Caco-2 (cell line): ENCODE measurements at regions not wholly inside any gene's neighbourhood (a gene's known extent, or its start where the extent isn't known, plus 50 kb on each side); places are given as distances from the start of the nearest gene placed in this dataset.
A peak's percentile ranks its signal among the peaks of the same experiment; 100 is the strongest.

Experiments used
- BruUV-seq: library from RNA; stranded (reverse); fragments of 400-500 nt; replicated peaks from 2 replicates; lab custom pipeline; 2021; lab: Mats Ljungman, UMichigan
- CTCF ChIA-PET: fragments of 300-600 bp; sonication (Branson Sonifier 250); formaldehyde crosslinking; loops from one replicate; lab custom pipeline; 2022; ENCODE audit warnings: antibody characterized with exemption; lab: Charles Lee
- POLR2A ChIA-PET: fragments of 300-600 bp; sonication (Branson Sonifier 250); formaldehyde crosslinking; loops from one replicate; lab custom pipeline; 2022; ENCODE audit warnings: antibody characterized with exemption; lab: Charles Lee
- DNase-seq, 2 experiments: peaks; one replicate each; pipeline versions ENCODE4 v3.0.0 to v3.0.0-alpha.2; 2020 to 2022
- H3K27me3 ChIP-seq: replicated peaks from 2 replicates; pipeline ENCODE4 v1.6.0; 2011; ENCODE audit warnings: low read length; ENCODE audit not compliant: control insufficient read depth, insufficient read depth
- H3K36me3 ChIP-seq: 2 replicates; pipeline ENCODE4 v1.5.1; 2011; ENCODE audit warnings: low read length; ENCODE audit not compliant: control insufficient read depth, insufficient read depth
- H3K4me1 ChIP-seq: fragments of 250-450 bp; sonication (Bioruptor Pico); 2 replicates; pipeline ENCODE4 v1.5.1; 2020; ENCODE audit warnings: mild to moderate bottlenecking
- H3K4me3 ChIP-seq: 2 replicates; pipeline ENCODE4 v1.5.1; 2011; ENCODE audit warnings: low read depth, mild to moderate bottlenecking, control low read depth, low read length
- H3K9me3 ChIP-seq: fragments of 250-450 bp; sonication (Bioruptor Pico); 2 replicates; pipeline ENCODE4 v1.5.1; 2020; ENCODE audit warnings: mild to moderate bottlenecking, moderate library complexity
- H3K27ac Mint-ChIP-seq: one replicate; pipeline ENCODE4 v1.8.0; 2022; ENCODE audit warnings: mixed read lengths; ENCODE audit not compliant: unreplicated experiment
- H3K27me3 Mint-ChIP-seq: one replicate; pipeline ENCODE4 v1.8.0; 2022; ENCODE audit warnings: mixed read lengths; ENCODE audit not compliant: insufficient read depth, unreplicated experiment
- H3K36me3 Mint-ChIP-seq: one replicate; pipeline ENCODE4 v1.8.0; 2022; ENCODE audit warnings: mild to moderate bottlenecking, mixed read lengths; ENCODE audit not compliant: insufficient read depth, unreplicated experiment
- H3K4me1 Mint-ChIP-seq: one replicate; pipeline ENCODE4 v1.8.0; 2022; ENCODE audit warnings: low read depth, mixed read lengths; ENCODE audit not compliant: unreplicated experiment
- H3K4me3 Mint-ChIP-seq: one replicate; pipeline ENCODE4 v1.8.0; 2022; ENCODE audit warnings: mild to moderate bottlenecking, moderate library complexity, mixed read lengths; ENCODE audit not compliant: unreplicated experiment
- H3K9me3 Mint-ChIP-seq: one replicate; pipeline ENCODE4 v1.8.0; 2022; ENCODE audit warnings: mixed read lengths; ENCODE audit not compliant: unreplicated experiment
- intact Hi-C: fragments of 100-400 bp; cut with micrococcal nuclease; formaldehyde crosslinking; loops from one replicate; pipeline ENCODE4 v1.10.0; 2022; ENCODE audit not compliant: unreplicated experiment
- TF ChIP-seq, protein P1 (sequence below), 2 experiments: fragments of 200-600 bp in 1 of 2; IDR thresholded peaks; 1 replicate in 1 of 2; 2 replicates in 1 of 2; pipeline versions ENCODE4 v1.5.1 to v1.8.0; 2011 to 2022; ENCODE audit warnings: antibody characterized with exemption in 1 of 2, control low read depth in 1 of 2, inconsistent platforms in 1 of 2, low read depth in 1 of 2, low read length in 1 of 2, mild to moderate bottlenecking in 1 of 2, moderate library complexity in 1 of 2; ENCODE audit not compliant: insufficient read depth in 1 of 2, severe bottlenecking in 1 of 2, unreplicated experiment in 1 of 2

DNA sequence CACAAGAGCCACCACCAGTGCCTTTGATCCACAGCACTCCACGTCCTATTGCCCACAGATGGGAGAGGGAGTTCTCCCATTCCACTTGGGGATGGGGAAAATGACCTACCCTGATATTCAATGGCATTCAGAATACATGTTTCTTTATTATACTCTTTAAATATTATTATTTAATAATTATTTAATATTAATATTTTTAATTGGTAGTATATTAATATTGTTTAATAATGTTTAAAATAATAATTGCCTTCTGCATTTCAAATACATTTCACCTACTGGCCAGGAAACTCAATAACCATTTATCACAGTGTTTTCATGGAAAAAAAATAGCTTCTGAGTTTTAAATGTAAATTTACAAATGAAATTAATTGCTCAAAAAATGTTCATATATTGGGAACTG, 127.4 kb upstream of the G2E3 start:
- Histone ChIP-seq H3K9me3 (no peaks in the 10 kb centered on the region), H3K4me3 (no peak overlapping the region), H3K36me3 (no peaks in the 10 kb centered on the region), H3K4me1 (no peaks in the 10 kb centered on the region), H3K27me3 (no peaks in the 10 kb centered on the region)
- BruUV-seq, result no TSS peak
- DNase-seq, result no peak
- Mint-ChIP-seq H3K27me3 (no peaks in the 10 kb centered on the region), H3K4me3 (no peak overlapping the region), H3K4me1 (peaks cover 10% of the 10 kb centered on the region), H3K36me3 (no peaks in the 10 kb centered on the region), H3K27ac (no peak overlapping the region), H3K9me3 (no peaks in the 10 kb centered on the region)
- ChIA-PET POLR2A (no interaction called here), CTCF (no interaction called here)
- TF ChIP-seq, protein P1, sequence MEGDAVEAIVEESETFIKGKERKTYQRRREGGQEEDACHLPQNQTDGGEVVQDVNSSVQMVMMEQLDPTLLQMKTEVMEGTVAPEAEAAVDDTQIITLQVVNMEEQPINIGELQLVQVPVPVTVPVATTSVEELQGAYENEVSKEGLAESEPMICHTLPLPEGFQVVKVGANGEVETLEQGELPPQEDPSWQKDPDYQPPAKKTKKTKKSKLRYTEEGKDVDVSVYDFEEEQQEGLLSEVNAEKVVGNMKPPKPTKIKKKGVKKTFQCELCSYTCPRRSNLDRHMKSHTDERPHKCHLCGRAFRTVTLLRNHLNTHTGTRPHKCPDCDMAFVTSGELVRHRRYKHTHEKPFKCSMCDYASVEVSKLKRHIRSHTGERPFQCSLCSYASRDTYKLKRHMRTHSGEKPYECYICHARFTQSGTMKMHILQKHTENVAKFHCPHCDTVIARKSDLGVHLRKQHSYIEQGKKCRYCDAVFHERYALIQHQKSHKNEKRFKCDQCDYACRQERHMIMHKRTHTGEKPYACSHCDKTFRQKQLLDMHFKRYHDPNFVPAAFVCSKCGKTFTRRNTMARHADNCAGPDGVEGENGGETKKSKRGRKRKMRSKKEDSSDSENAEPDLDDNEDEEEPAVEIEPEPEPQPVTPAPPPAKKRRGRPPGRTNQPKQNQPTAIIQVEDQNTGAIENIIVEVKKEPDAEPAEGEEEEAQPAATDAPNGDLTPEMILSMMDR (IDR thresholded peaks at IDR 0.05; ENCODE audit: insufficient read depth in 1 of 2, low read depth in 1 of 2, low read length in 1 of 2, severe bottlenecking in 1 of 2, unreplicated experiment in 1 of 2), result no peak
- intact Hi-C loops, result loop anchor here (5.0 kb wide), 1 partner anchor 139 kb away; no protein-coding TSS in a partner anchor

DNA sequence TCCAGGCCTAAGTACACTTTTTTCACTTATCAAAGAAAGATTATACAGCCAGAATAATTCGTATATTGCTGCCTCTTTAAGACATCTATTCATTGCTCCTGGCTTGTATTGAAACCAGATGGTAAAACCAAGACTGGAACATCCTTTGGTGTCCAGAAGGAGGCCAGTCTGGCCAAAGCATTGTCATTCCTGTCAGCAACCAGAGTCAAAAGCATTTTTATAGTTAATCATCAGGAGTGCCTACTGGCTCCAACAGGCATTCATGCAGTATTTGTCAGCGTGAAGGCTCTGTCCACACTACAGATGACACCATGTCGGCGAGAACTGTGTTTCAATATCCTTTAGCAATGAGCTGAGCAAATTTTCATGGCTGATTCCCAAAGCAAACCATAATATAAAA, 118.0 kb upstream of the G2E3 start:
- Mint-ChIP-seq H3K4me3 (no peak overlapping the region), H3K27ac (no peak overlapping the region), H3K27me3 (no peaks in the 10 kb centered on the region), H3K4me1 (no peaks in the 10 kb centered on the region), H3K36me3 (no peaks in the 10 kb centered on the region), H3K9me3 (no peaks in the 10 kb centered on the region)
- CTCF ChIA-PET, result no interaction called here
- Histone ChIP-seq H3K27me3 (no peaks in the 10 kb centered on the region), H3K9me3 (no peaks in the 10 kb centered on the region), H3K4me3 (no peak overlapping the region), H3K4me1 (no peaks in the 10 kb centered on the region), H3K36me3 (no peaks in the 10 kb centered on the region)
- TF ChIP-seq, protein P1 (IDR thresholded peaks at IDR 0.05; ENCODE audit: insufficient read depth in 1 of 2, low read depth in 1 of 2, low read length in 1 of 2, severe bottlenecking in 1 of 2, unreplicated experiment in 1 of 2), result no peak
- intact Hi-C loops, result loop anchor here (5.0 kb wide), 2 partner anchors 434 to 1689 kb away; no protein-coding TSS in a partner anchor
- no TSS peak for BruUV-seq
- DNase-seq, result no peak
- POLR2A ChIA-PET, result no interaction called here

DNA sequence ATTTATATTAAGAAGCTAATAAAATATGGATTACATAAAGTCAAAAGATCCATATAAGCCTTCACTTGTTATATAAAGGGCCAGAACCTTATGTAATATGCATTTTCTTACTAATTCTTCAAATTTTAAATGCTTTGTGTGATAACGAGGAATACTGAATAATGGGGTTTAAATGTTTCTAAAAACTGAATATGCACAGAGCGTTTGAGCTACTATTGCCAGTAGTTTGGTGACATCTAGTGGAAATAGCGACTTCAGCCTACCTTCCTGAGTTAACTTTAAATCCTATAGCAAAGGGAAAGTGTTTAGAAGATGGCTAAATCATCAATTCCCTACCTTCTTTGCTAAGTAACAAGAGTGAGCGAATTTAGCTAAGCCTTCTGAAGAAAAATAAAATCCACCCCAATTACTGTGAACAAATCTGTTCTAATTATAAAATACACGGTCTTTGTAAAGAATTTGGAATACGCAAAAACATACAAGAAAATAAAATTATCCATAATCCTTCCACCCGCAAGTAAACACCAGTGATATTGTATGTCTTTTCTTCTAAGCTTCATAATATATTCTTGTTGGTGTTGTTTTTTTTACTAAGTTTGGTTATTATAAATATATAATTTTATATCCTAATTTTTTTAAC, 115.5 kb upstream of the G2E3 start:
- Mint-ChIP-seq H3K9me3 (no peaks in the 10 kb centered on the region), H3K27ac (no peak overlapping the region), H3K4me1 (no peaks in the 10 kb centered on the region), H3K27me3 (no peaks in the 10 kb centered on the region), H3K36me3 (no peaks in the 10 kb centered on the region), H3K4me3 (no peak overlapping the region)
- CTCF ChIA-PET, result interaction anchor here (0.6 to 1.6 kb wide), 7 partner anchors 33 to 177 kb away, joined by 3 to 17 read pairs (median 4); no protein-coding TSS in a partner anchor
- Histone ChIP-seq H3K9me3 (no peaks in the 10 kb centered on the region), H3K4me1 (no peaks in the 10 kb centered on the region), H3K4me3 (no peak overlapping the region), H3K27me3 (no peaks in the 10 kb centered on the region), H3K36me3 (no peaks in the 10 kb centered on the region)
- BruUV-seq, result no TSS peak
- TF ChIP-seq, protein P1 (IDR thresholded peaks at IDR 0.05; ENCODE audit: insufficient read depth in 1 of 2, low read depth in 1 of 2, low read length in 1 of 2, severe bottlenecking in 1 of 2, unreplicated experiment in 1 of 2), result peak; percentile 58 to 65
- POLR2A ChIA-PET, result no interaction called here
- DNase-seq, result peak in 1 of 2 experiments; percentile 27
- intact Hi-C loops, result loop anchor here (1.0 to 5.0 kb wide), 5 partner anchors 68 to 1691 kb away; no protein-coding TSS in a partner anchor
